ENCODE measurements at regions not wholly inside any gene's neighbourhood (a gene's known extent, or its start where the extent isn't known, plus 50 kb on each side); places are given as distances from the start of the nearest gene placed in this dataset.
"Not testable (repeated sequence)": the region's sequence is repeated elsewhere in the genome, so short reads cannot be mapped to it uniquely, and the experiment has no call there.

DNA sequence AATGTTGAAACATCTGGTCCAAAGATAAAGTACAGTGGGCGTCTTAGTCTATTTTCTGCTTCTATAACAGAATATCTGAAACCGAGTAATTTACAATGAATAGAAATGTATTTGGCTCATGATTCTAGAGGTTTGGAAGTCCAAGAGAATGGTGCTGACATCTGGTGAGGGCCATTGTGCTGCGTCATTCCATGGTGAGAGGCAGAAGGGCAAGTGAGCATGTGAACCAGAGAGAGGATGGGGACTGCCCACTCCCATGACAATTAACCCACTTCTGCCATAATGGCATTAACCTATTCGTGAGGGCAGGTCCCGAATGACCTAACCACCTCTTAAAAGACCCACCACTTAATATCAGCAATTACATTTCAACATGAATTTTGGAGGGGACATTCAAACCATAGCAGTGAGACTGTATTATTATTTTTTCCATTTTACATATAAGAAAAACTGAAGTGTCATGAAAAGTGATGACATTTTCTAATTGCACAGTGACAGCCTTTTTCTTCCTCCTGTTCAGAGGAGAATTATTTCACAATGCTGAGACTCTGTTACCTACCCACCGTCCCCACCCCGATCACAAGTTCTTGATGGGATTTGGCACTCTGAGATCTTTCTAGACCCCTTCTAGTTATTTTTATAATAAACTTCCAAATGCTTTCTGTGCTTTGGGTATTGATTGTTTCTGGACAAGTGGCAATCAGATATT, 238.8 kb downstream of the RPLP1 start:
- H3K4me3 ChIP-seq (ENCODE audit: low read depth, low read length): no peak overlapping the region
- no peak for DNase-seq (ENCODE audit: low read depth)

GRCh38 chr15:69692342-69692741, 239.7 kb downstream of the RPLP1 start:
- H3K4me3 ChIP-seq (ENCODE audit: low read depth, low read length): no peak overlapping the region
- no peak for DNase-seq (ENCODE audit: low read depth)

- DNase-seq (ENCODE audit: low read depth): no peak
- no peak overlapping the region for H3K4me3 ChIP-seq (ENCODE audit: low read depth, low read length)
These were observed 240.4 kb downstream of the RPLP1 start for GRCh38 chr15:69693059-69693458.

DNA sequence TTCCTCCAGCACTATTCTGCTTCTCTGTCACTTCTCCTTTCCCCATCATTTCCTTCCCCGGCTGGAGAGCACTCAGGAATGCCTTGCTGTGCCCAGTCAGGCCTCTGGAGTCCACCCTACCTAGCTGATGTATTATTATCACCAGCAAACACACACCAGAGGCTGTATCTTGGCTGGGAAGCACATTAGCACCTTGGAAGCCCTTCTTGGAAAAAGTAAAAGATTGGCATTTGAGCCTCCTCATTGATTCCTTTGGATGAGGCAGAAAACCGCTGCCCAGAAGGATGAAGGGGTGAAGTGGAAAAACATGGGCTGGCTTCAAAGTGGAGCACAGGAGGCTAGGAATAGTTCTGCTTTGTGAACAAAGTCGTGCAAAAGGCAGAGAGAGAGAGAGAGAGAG, 244.3 kb downstream of the RPLP1 start:
- H3K4me3 ChIP-seq (ENCODE audit: low read depth, low read length): no peak overlapping the region
- no peak for DNase-seq (ENCODE audit: low read depth)

DNA sequence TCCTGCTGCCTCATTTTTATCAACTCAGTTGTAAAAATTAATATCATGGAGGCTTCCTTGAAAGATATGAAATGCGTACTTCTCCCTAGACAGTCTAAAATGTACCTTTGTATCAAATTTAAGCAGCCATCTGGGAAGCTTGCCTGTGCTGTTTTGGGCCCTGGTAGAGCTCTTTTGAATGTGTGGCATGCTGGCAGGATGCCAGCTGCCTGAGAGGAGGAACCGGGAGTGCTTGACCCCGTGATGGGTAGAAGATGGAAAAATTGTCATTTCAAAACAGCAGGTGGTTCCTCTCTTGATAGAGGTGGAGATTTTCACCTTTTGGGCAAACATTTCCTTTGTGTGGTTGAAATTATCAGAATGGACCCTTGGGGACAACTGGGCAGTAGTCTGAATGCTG, 245.3 kb downstream of the RPLP1 start:
- no peak overlapping the region for H3K4me3 ChIP-seq (ENCODE audit: low read depth, low read length)
- DNase-seq (ENCODE audit: low read depth): no peak

DNA sequence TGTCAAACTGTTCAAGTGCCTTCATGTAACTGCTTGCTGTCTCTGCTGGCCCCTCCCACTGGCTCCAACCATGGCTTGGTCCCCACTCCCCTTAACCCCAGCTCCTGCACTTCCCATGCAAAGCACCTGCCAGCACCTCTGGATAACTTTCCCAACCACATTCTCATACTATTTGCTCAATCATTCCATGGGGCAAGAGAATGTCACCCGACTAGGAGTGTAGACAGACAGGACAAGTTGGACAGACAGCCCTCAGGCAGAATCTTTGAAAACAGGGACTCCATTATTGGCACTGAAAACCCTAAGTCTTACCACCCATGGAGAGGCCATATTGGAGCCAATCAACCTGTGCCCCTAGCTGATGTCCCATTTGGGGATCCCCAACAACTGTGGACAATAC, 246.5 kb downstream of the RPLP1 start:
- no peak overlapping the region for H3K4me3 ChIP-seq (ENCODE audit: low read depth, low read length)
- DNase-seq (ENCODE audit: low read depth): no peak

GRCh38 chr15:69700380-69700779, 247.8 kb downstream of the RPLP1 start:
- H3K4me3 ChIP-seq (ENCODE audit: low read depth, low read length): no peak overlapping the region

GRCh38 chr15:69701198-69701597, 248.6 kb downstream of the RPLP1 start:
- no peak overlapping the region for H3K4me3 ChIP-seq (ENCODE audit: low read depth, low read length)
- no peak for DNase-seq (ENCODE audit: low read depth)

More at GRCh38 chr15:69700380-69700779, 247.8 kb downstream of the RPLP1 start:
- DNase-seq (ENCODE audit: low read depth): no peak

DNA sequence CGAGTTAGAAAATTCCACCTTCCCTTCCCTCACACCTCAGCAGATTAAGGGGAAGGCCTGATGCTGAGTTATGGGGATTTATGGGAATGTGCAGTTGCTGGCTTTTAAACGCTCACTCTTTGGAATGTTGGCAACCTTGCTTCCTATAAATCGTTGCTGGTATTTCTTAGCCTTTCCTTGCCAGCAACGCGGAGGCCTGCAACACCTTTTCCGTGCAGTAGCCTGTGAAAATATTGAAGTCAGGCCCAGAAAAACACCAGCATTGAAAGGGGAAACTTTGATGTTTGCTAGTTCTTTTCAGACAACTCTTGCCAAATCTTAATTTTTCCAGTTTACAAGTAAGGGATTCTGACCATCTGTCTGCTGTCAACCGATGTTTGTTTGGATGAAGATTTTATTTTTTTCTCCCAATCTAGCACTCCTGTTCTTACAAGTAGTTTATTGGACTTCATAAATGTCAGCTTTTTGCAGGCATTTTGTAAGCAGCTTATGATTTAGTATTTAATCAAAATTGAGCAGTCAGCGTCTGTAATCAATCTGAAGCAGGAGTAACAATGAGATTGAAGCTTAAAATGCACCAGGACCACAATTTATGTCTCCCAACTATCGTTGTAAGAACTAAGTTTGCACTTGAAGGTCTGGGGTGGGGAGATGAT, 251.0 kb downstream of the RPLP1 start:
- H3K4me3 ChIP-seq (ENCODE audit: low read depth, low read length): no peak overlapping the region
- no peak for DNase-seq (ENCODE audit: low read depth)

GRCh38 chr15:69704229-69704628, 251.6 kb downstream of the RPLP1 start:
- no peak for DNase-seq (ENCODE audit: low read depth)
- no peak overlapping the region for H3K4me3 ChIP-seq (ENCODE audit: low read depth, low read length)

GRCh38 chr15:69704700-69705099, 252.1 kb downstream of the RPLP1 start:
- H3K4me3 ChIP-seq (ENCODE audit: low read depth, low read length): no peak overlapping the region
- no peak for DNase-seq (ENCODE audit: low read depth)

DNA sequence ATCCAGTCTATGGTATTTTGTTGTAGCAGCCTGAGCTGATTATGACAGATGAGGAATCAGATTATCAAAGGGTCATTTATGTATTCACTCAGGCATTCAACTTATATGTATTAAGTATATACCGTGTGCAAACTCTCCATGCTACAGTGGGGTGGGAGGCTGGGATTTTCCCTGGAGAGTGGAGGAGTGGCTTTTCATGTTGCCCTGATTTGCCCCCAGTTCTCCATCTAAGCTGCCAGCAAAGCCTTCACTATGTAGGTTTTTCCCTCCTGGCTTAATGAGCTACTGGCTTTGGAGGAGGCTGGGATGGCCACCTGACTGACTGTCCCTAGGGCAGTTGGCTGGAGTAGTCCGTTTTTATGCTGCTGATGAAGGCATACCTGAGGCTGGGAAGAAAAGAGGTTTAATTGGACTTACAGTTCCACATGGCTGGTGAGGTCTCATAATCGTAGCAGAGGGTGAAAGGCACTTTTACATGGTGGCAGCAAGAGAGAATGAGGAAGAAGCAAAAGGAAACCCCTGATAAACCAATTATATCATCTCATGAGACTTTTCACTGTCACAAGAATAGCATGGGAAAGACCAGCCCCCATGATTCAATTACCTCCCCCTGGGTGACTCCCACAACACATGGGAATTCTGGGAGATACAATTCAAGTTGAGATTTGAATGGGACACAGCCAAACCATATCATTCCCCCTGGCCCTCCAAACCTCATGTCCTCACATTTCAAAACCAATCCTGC, 253.9 kb downstream of the RPLP1 start:
- no peak overlapping the region for H3K4me3 ChIP-seq (ENCODE audit: low read depth, low read length)
- DNase-seq (ENCODE audit: low read depth): no peak

- not testable (repeated sequence) for DNase-seq (ENCODE audit: low read depth); H3K4me3 ChIP-seq (ENCODE audit: low read depth, low read length)
These were observed 254.6 kb downstream of the RPLP1 start for GRCh38 chr15:69707241-69707640.

DNA sequence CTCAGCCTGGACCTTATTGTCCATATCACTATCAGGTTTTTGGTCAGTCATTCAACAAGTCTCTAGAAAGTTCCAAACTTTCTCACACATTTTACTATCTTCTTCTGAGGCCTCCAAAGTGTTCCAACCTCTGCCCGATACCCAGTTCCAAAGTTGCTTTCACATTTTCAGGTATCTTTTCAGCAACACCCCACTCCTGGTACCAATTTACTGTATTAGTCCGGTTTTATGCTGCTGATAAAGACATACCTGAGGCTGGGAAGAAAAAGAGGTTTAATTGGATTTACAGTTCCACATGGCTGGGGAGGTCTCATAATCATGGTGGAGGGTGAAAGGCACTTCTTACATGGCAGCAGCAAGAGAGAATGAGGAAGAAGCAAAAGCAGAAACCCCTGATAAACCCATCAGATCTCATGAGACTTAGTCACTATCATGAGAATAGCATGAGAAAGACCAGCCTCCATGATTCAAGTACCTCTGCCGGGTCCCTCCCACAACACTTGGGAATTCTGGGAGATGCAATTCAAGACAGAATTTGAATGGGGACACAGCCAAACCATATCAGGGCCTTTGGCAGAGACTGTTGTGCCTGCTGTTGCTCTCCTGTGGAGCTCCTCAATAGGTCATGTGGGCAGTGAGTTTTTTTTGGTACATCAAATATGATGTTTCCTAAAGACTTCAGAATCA, 256.0 kb downstream of the RPLP1 start:
- H3K4me3 ChIP-seq (ENCODE audit: low read depth, low read length); DNase-seq (ENCODE audit: low read depth): not testable (repeated sequence)

DNA sequence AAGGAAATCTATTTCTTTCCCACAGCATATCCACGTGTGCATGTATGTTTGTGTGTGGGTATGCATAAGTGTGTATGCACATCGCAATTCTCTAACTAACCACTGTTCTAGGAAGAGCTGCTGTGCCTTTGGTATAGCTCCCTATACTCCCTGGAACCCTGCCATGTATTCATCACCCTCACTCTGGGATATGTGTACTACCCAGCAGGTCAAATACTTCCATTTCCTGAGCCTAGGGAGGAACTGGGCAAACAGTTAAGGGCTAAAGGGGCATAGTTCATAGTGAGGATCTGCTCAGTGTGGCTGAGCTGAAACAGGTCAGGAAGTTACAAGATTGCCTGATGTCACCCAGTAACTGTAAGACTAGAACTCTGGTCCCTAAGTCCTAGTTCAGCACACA, 260.4 kb downstream of the RPLP1 start:
- DNase-seq (ENCODE audit: low read depth): no peak
- no peak overlapping the region for H3K4me3 ChIP-seq (ENCODE audit: low read depth, low read length)

DNA sequence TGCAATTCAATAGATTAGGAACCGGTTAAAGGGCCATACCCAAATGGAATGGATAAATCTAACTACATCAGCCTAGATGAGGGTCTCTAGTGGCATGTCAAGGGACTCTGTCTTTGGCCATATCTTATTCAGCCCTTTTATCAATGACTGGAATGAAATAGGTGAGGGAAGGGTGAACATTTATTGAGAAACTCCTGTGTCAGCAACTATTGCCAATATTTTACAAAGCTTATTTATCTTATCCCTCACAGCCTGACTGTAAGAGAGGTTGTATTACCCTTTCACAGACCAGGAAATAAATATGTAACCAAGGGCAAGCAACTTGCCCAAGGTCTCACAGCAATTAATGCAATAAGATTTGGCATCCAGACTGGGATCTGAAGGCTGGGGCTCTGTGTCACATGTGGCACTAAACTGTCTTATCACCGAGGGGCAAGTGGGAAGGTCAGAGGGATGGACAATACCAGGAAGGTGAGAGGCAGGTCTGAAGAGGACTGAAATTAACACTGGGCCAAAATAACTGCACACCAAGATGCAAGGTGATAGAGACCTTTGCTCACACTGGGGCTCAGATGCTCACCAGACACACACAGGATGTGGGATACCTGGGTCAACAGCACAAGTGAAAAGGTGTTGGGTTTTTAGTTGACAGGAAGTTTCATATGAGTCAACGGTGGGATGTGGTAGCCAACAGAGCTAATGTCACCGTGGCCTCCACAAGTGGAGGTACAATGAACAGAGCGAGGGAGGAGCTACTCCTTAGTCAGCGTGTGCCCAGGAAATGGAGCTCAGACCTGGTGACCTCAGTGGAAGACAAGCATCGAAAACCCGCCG, 261.3 kb downstream of the RPLP1 start:
- no peak overlapping the region for H3K4me3 ChIP-seq (ENCODE audit: low read depth, low read length)
- no peak for DNase-seq (ENCODE audit: low read depth)

DNA sequence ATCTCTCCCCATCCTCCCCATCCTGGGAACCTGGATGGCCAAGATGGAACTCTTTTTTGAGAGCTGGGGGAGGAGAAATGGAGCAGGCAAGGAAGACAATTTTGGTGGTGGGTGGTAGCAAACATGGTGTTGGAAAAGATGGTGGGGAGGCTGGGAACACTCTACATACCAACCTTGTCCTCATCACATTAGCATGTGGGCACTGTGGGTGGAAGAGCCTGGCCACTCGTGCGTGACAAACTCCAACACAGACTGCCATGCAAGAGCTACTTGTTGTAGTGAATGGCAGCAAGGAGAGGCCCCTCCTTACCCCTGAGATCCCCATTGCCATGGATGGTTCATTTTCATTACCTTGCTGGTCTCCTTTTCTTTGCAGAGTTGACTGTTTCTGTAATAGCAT, 262.6 kb downstream of the RPLP1 start:
- no peak for DNase-seq (ENCODE audit: low read depth)
- H3K4me3 ChIP-seq (ENCODE audit: low read depth, low read length): no peak overlapping the region

DNA sequence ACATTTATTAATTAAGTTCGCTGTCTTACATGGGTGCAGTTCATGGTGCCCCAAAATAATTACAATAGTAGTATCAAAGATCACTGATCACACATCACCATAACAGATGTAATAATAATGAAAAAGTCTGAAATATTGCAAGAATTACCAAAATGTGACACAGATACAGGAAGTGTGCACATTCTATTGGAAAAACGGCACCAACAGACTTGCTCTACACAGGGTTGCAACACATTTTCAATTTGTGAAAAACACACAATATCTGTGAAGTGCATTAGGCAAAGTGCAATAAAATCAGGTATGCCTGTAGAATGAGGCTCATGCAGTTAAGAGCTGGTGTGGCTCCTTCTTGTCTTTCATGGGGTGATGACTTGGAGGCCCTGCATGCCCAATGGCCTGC, 265.8 kb downstream of the RPLP1 start:
- DNase-seq (ENCODE audit: low read depth): no peak
- H3K4me3 ChIP-seq (ENCODE audit: low read depth, low read length): no peak overlapping the region

DNA sequence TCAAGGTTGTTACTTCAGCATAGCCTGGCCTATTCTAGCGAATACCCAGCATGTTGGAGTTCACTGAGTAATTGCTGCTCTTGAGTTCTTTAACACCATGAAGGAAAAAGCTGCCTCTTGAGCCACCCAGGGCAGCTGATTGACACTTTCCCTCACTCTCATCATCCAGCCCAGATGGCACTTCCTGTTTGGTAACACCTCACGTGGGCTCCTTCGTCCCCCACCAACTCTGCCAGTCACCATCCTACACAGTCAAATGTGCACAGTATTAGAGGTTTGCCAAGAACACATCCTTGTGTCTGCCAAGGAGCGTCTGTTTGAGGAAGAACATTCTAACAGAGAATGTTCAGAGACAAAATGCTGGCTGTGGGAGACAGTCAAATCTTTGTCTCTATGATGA, 266.3 kb downstream of the RPLP1 start:
- no peak for DNase-seq (ENCODE audit: low read depth)
- H3K4me3 ChIP-seq (ENCODE audit: low read depth, low read length): no peak overlapping the region
